GM21723 (cell line): ENCODE measurements at regions not wholly inside any gene's neighbourhood (a gene's known extent, or its start where the extent isn't known, plus 50 kb on each side); places are given as distances from the start of the nearest gene placed in this dataset.

ENCODE experiments used
- ATAC-seq: cut with Tn5 transposase; IDR thresholded peaks from one replicate; pipeline ENCODE4 v1.9.1; 2021; ENCODE audit warnings: mild to moderate bottlenecking, moderate library complexity; ENCODE audit not compliant: unreplicated experiment

GRCh38 chr11:28770806-28771205, 662.6 kb downstream of the METTL15 start:
- ATAC-seq = no peak

- ATAC-seq = no peak
Observed at GRCh38 chr11:28767574-28767973, 659.4 kb downstream of the METTL15 start.

DNA sequence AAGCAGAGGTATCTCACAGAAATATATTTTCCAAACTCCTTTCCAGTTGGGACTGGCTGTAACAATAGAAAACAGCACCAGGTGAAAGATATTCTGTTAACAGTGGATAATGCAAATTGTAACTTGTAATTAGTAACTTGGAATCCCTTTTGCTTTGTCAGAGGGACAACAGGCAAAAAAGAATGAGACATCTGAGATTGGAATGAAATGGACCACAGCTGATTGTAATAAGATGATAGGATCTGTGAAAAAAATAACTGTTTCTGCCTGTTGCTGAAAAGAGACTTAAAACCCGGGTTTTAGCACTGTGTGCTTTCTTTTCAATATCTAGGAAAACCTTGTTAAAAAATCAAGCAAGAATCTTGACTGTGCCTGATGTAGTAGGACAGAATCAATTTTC, 655.7 kb downstream of the METTL15 start:
- ATAC-seq = no peak

DNA sequence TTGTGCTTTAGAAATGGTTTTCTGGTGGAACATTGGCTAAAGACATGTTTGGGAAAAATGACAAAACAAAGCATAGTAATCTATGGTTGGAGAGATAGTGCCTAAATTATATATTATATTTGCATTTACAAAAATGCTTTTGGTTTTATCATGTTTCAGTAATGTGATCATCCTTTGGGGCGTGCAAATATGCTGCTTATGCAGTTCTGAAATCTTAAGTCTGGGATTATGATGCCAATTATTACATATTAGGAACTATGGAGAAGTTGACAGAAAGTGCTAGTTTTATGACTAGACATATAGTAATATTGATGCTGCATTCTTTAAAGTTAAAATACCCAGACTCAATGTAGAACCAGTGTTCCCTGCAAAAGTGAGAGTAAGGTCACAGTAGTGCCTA, 655.0 kb downstream of the METTL15 start:
- ATAC-seq = no peak

GRCh38 chr11:28760676-28761390, 652.6 kb downstream of the METTL15 start:
- ATAC-seq = no peak

DNA sequence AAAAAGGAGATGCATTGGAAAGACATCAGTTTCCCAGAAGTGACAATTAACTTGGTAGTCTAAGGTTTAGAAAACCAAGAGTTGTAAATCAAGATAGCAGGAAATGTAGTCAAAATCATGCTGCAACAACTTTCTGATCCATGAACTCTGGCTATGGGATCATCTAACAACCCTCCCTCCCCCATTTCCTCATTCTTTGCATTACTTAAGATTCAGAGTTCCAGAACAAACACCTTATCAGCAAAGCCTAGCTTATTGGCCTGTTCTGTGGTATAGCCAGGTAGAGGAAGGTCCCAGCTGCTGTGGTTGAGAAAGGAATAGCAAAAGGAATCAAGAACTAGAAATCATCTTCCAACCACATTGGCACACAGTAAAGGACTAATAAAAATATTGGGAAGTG, 651.1 kb downstream of the METTL15 start:
- ATAC-seq = no peak

DNA sequence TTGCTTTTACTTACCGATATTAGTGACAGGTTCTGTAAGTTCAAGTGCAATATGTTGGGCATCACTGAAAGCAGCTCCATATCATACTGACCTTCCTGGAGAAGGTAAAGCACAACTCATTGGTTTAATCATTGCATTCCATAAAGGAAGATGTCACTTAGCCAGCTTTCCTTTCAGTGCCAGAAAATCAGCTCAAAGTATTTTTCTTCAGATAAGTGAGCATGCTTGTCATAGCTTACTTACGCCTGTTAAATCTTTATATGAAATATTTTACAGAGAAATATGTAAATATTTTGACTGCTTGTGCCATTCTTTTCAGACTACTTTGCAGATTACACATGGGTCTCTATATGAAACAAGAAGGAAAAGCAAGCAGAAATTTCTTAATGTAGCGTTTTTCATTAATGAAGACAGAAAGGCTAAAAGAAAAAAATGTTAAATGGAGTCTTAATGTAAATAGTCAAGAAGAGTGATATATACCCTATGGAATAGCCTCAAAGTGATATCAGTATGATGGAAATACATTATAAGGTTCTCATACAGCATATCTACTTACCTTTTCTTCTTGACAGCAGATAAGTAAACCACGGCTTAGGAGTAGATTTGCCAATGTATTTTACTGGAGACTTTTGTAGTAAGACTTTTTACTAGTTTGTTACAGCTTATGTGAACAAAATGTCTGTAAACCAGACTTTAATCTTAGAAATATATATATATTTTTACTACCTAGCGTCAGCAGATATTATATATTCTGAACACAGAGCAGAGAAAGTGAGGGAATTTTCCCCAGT, 649.7 kb downstream of the METTL15 start:
- ATAC-seq = no peak

- ATAC-seq = no peak
Observed at GRCh38 chr11:28756977-28757376, 648.8 kb downstream of the METTL15 start.

- ATAC-seq = no peak
Observed at GRCh38 chr11:28743061-28743550, 634.9 kb downstream of the METTL15 start.

GRCh38 chr11:28739489-28740280, 631.5 kb downstream of the METTL15 start:
- ATAC-seq = no peak

- no peak for ATAC-seq
Observed at GRCh38 chr11:28738549-28738948, 630.4 kb downstream of the METTL15 start.

- no peak for ATAC-seq
Observed at GRCh38 chr11:28736256-28736655, 628.1 kb downstream of the METTL15 start.

GRCh38 chr11:28735511-28735910, 627.3 kb downstream of the METTL15 start:
- ATAC-seq = no peak

- ATAC-seq = no peak
Observed at GRCh38 chr11:28730889-28731288, 622.7 kb downstream of the METTL15 start.

DNA sequence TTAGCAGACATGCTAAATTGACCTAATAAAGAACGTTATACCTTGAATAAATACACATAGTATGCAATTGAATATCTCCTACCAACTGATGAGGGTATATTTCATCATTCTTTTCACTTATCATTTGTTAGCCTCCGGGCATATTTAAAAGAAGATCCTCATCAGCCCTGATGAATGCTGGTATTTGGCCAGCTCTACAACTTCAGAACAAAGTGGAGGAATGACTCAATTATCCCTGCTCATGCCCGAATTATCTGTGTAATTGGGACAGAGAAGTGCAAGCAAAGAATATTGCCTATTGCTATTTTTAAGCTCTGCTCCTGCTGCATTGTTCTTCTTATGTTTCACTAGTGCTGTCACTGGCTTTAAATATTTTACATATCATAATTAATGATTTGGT, 622.1 kb downstream of the METTL15 start:
- ATAC-seq = no peak

DNA sequence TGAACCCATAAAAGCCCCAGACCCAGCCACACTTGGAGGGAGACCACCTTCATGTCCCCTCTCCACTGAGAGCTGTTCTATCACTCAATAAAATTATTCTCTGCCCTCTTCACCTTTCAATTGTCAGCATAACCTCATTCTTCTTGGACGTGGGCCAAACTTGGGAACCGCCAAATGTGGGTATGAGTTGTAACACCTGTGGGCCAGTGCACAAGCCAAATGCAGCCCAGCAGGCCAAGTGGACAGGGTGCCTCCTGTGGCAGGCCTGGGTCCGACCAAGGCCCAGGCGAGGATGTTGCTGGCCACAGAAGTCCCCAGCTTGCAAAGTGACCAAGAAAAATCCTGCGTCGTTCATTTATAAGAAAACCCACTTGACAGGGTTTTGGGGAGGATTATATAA, 621.2 kb downstream of the METTL15 start:
- no peak for ATAC-seq

GRCh38 chr11:28728666-28729065, 620.5 kb downstream of the METTL15 start:
- ATAC-seq = no peak

GRCh38 chr11:28727254-28727653, 619.1 kb downstream of the METTL15 start:
- no peak for ATAC-seq

GRCh38 chr11:28726432-28726831, 618.2 kb downstream of the METTL15 start:
- ATAC-seq = no peak

GRCh38 chr11:28715726-28716125, 607.5 kb downstream of the METTL15 start:
- no peak for ATAC-seq

DNA sequence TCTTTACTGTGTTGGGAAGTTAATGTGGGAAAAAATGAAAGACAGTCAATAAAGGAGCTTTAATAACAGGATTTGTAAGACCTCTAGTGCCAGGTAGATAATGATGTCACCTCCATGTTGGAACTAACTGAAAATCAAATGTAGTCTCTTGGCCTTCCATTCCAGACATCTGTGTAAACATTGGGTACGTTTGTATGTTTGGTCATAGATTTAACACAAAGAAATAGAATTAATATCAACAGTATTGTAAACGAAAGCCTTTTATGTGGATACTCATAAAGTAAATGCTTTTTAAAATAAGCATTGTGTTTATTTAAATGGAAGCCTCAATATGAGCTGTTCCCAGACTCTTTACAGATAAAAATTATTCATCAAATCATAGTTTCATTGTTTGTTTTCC, 605.7 kb downstream of the METTL15 start:
- no peak for ATAC-seq
